SK-N-SH (cell line): ENCODE measurements at regions not wholly inside any gene's neighbourhood (a gene's known extent, or its start where the extent isn't known, plus 50 kb on each side); places are given as distances from the start of the nearest gene placed in this dataset.

Experiments
- EP300 ChIP-seq, 2 experiments: IDR thresholded peaks; 2 replicates each; pipeline versions ENCODE4 v1.4.0 to v1.6.1; 2012; ENCODE audit warnings: borderline replicate concordance in 1 of 2, low read depth in 1 of 2, low read length in 1 of 2
- EZH2phosphoT487 ChIP-seq: fragments of 200-600 bp; sonication (generic); IDR thresholded peaks from 2 replicates; pipeline ENCODE4 v1.6.1; 2017; ENCODE audit warnings: low read depth, mixed run types, mild to moderate bottlenecking, antibody characterized with exemption, moderate library complexity, borderline replicate concordance
- USF1 ChIP-seq: IDR thresholded peaks from 2 replicates; pipeline ENCODE4 v1.4.0; 2012; ENCODE audit warnings: low read depth, borderline replicate concordance

GRCh38 chr1:209229494-209230061 is 353.9 kb upstream of the CAMK1G start:
- TF ChIP-seq USF1 = no peak
- no peak for TF ChIP-seq EP300 (IDR thresholded peaks at IDR 0.05; ENCODE audit: borderline replicate concordance in 1 of 2, low read depth in 1 of 2, low read length in 1 of 2)
- no peak for TF ChIP-seq EZH2phosphoT487
